GM12878 (cell line): ENCODE measurements at regions not wholly inside any gene's neighbourhood (a gene's known extent, or its start where the extent isn't known, plus 50 kb on each side); places are given as distances from the start of the nearest gene placed in this dataset.

Source experiments
- ATAC-seq: fragments of 200-7000 bp; cut with Tn5 transposase; 3 replicates; pipeline ENCODE4 v1.9.1; 2020; ENCODE audit warnings: mild to moderate bottlenecking, moderate library complexity
- BruUV-seq: library from RNA; stranded (reverse); fragments of 400-500 nt; replicated peaks from 2 replicates; lab custom pipeline; 2021; lab: Mats Ljungman, UMichigan
- CTCF ChIA-PET: fragments of 300-600 bp; sonication (Branson Sonifier 250); formaldehyde crosslinking; extraction: SDS; loops from one replicate; lab custom pipeline; 2021; ENCODE audit warnings: inconsistent platforms; lab: Yijun Ruan, JAX
- POLR2A ChIA-PET: fragments of 350-600 bp; formaldehyde crosslinking; extraction: SDS; loops from one replicate; lab custom pipeline; 2021; ENCODE audit warnings: inconsistent platforms; lab: Charles Lee
- RAD21 ChIA-PET: fragments of 300-600 bp; sonication (Branson Sonifier 250); formaldehyde crosslinking; loops from one replicate; lab custom pipeline; 2023; ENCODE audit warnings: antibody characterized with exemption; ENCODE audit not compliant: unreplicated experiment; lab: Charles Lee
- SMC1A ChIA-PET: fragments of 300-600 bp; sonication (Branson Sonifier 250); formaldehyde crosslinking; loops from one replicate; lab custom pipeline; 2023; ENCODE audit not compliant: unreplicated experiment, uncharacterized antibody; lab: Charles Lee
- DNase-seq: peaks from one replicate; pipeline ENCODE4 v3.0.0-alpha.2; 2011; ENCODE audit warnings: low read depth, low spot score
- FAIRE-seq: peaks from 3 replicates; lab custom pipeline; 2011; peaks lifted over from hg19 to GRCh38; lab: Jason Lieb, UNC
- H2AFZ ChIP-seq: 2 replicates; pipeline ENCODE4 v1.6.0; 2011; ENCODE audit warnings: low read depth, low read length, control low read depth; ENCODE audit not compliant: control insufficient read depth
- H3K27ac ChIP-seq: 2 replicates; pipeline ENCODE4 v1.5.1; 2011; ENCODE audit warnings: control low read depth; ENCODE audit not compliant: control insufficient read depth, insufficient read depth
- H3K27me3 ChIP-seq, 2 experiments: replicated peaks in 1 of 2; 2 replicates each; pipeline versions ENCODE4 v1.6.0 to v1.6.1; 2011; ENCODE audit warnings: low read length in 1 of 2; ENCODE audit not compliant: control insufficient read depth in 2 of 2, insufficient read depth in 2 of 2
- H3K36me3 ChIP-seq, 2 experiments: 2 replicates each; pipeline ENCODE4 v1.5.1; 2011; ENCODE audit warnings: low read length in 1 of 2; ENCODE audit not compliant: control insufficient read depth in 2 of 2, insufficient read depth in 2 of 2
- H3K4me1 ChIP-seq: 2 replicates; pipeline ENCODE4 v1.6.1; 2011; ENCODE audit warnings: mild to moderate bottlenecking, low read length, moderate library complexity, mixed read lengths; ENCODE audit not compliant: control insufficient read depth, insufficient read depth
- H3K4me2 ChIP-seq: 2 replicates; pipeline ENCODE4 v1.6.0; 2011; ENCODE audit warnings: control low read depth; ENCODE audit not compliant: control insufficient read depth, insufficient read depth
- H3K4me3 ChIP-seq: fragments of 200-600 bp; sonication (generic); 2 replicates; pipeline ENCODE4 v1.5.1; 2016
- H3K79me2 ChIP-seq: 2 replicates; pipeline ENCODE4 v1.6.0; 2011; ENCODE audit warnings: low read length; ENCODE audit not compliant: control insufficient read depth, insufficient read depth
- H3K9ac ChIP-seq: 2 replicates; pipeline ENCODE4 v1.8.0; 2011; ENCODE audit warnings: low read length, control low read depth, mixed read lengths; ENCODE audit not compliant: control insufficient read depth, insufficient read depth
- H3K9me3 ChIP-seq: replicated peaks from 3 replicates; pipeline ENCODE4 v1.5.1; 2011; ENCODE audit warnings: mild to moderate bottlenecking, low read length; ENCODE audit not compliant: control insufficient read depth, insufficient read depth
- H4K20me1 ChIP-seq: 2 replicates; pipeline ENCODE4 v1.6.0; 2011; ENCODE audit not compliant: control insufficient read depth, insufficient read depth
- BHLHE40 ChIP-seq, 2 experiments: fragments of 450-650 bp in 1 of 2; IDR thresholded peaks; 2 replicates each; pipeline ENCODE4 v1.6.1; 2011 to 2017; ENCODE audit warnings: low read depth in 2 of 2, borderline replicate concordance in 1 of 2, improper control_type of control experiment in 1 of 2, low read length in 1 of 2, mild to moderate bottlenecking in 1 of 2
- CHD2 ChIP-seq: IDR thresholded peaks from 2 replicates; pipeline ENCODE4 v1.6.1; 2011; ENCODE audit warnings: low read depth, low read length, improper control_type of control experiment, borderline replicate concordance
- HSF1 ChIP-seq: fragments of 150-350 bp; IDR thresholded peaks from 2 replicates; pipeline ENCODE4 v1.6.1; 2014; ENCODE audit warnings: mild to moderate bottlenecking, low read depth, low read length
- NFYA ChIP-seq: IDR thresholded peaks from 2 replicates; pipeline ENCODE4 v1.6.1; 2011; ENCODE audit warnings: low read depth, mild to moderate bottlenecking, low read length, improper control_type of control experiment, borderline replicate concordance
- NRF1 ChIP-seq: conservative IDR thresholded peaks from 2 replicates; pipeline ENCODE4 v1.6.1; 2011; ENCODE audit warnings: mild to moderate bottlenecking, low read depth, low read length, improper control_type of control experiment
- PAX5 ChIP-seq: IDR thresholded peaks from 2 replicates; pipeline ENCODE4 v1.6.1; 2011; ENCODE audit warnings: low read depth, low read length, borderline replicate concordance
- ZBTB4 ChIP-seq: fragments of 450-650 bp; formaldehyde crosslinking; IDR thresholded peaks from 2 replicates; pipeline ENCODE4 v1.4.0; 2022; ENCODE audit warnings: mild to moderate bottlenecking, moderate library complexity
- ZNF687 ChIP-seq: fragments of 450-650 bp; IDR thresholded peaks from 2 replicates; pipeline ENCODE4 v1.6.1; 2017; ENCODE audit warnings: mild to moderate bottlenecking, moderate library complexity
- WGBS: methylation state at CpG from one replicate; pipeline ENCODE4 v1.1.6; 2016; ENCODE audit warnings: low lambda C conversion rate; ENCODE audit not compliant: insufficient replicate concordance, insufficient coverage; ENCODE audit errors: missing lambda C conversion rate; 5-methylcytosine and 5-hydroxymethylcytosine counted together
- in situ Hi-C: fragments of 300-500 bp; cut with MboI; formaldehyde crosslinking; loops from 9 replicates; pipeline ENCODE4 v1.14.3; 2018; ENCODE audit warnings: mixed read lengths
- intact Hi-C: fragments of 100-400 bp; cut with micrococcal nuclease; formaldehyde crosslinking; loops from one replicate; pipeline ENCODE4 v1.14.2; 2022; ENCODE audit not compliant: unreplicated experiment

GRCh38 chr7:112596981-112597380 is 116.2 kb downstream of the LSMEM1 start:
- ChIA-PET SMC1A (no interaction called here), POLR2A (no interaction called here), RAD21 (no interaction called here), CTCF (no interaction called here)
- H3K4me3 ChIP-seq: no peak overlapping the region
- no peaks in the 10 kb centered on the region for H4K20me1 ChIP-seq
- no peak overlapping the region for H3K27ac ChIP-seq
- no peak for FAIRE-seq
- 0% methylated on average over 2 of the region's 2 CpGs for whole genome bisulfite sequencing
- H3K4me1 ChIP-seq: no peaks in the 10 kb centered on the region
- no peak for DNase-seq
- BruUV-seq: no TSS peak
- H3K79me2 ChIP-seq: no peaks in the 10 kb centered on the region
- no peak for ATAC-seq
- in situ Hi-C loops (no loop called here), intact Hi-C loops (no loop called here)
- H3K36me3 ChIP-seq: no peaks in the 10 kb centered on the region
- no peaks in the 10 kb centered on the region for H3K27me3 ChIP-seq
- no peaks in the 10 kb centered on the region for H3K9me3 ChIP-seq
- H2AFZ ChIP-seq: no peak overlapping the region
- no peak overlapping the region for H3K9ac ChIP-seq
- no peak for TF ChIP-seq ZNF687
- TF ChIP-seq NRF1: no peak
- no peak for TF ChIP-seq CHD2
- no peak for TF ChIP-seq ZBTB4 (CRISPR knock-in tag)
- no peak for TF ChIP-seq NFYA
- TF ChIP-seq HSF1: no peak
- no peak for TF ChIP-seq PAX5
- no peak for TF ChIP-seq BHLHE40 (IDR thresholded peaks at IDR 0.05; ENCODE audit: borderline replicate concordance in 1 of 2, low read depth in 2 of 2, low read length in 1 of 2)
- H3K4me2 ChIP-seq: no peak overlapping the region
